ENCODE measurements at regions not wholly inside any gene's neighbourhood (a gene's known extent, or its start where the extent isn't known, plus 50 kb on each side); places are given as distances from the start of the nearest gene placed in this dataset.
"Not testable (repeated sequence)": the region's sequence is repeated elsewhere in the genome, so short reads cannot be mapped to it uniquely, and the experiment has no call there.

DNA sequence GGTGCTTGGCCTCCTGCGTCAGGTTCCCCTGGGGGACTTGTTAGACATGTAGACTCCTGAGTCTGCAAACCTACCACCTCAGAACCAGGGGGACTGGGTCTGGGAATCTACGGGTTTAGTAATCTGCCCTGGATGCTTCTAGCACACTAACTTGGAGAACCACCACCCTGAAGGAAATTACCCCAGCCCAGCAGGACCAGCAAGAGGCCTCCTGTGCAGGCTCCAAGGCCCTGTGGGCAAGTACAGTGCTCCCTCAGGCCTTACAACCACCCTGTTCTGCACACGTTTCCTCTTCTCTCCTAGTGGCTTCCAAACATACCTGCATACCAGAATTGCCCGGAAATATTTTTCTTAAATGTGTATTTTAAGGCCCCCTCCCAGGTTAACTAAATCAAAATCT is 423.0 kb downstream of the FUT8 start:
- DNase-seq = no peak

DNA sequence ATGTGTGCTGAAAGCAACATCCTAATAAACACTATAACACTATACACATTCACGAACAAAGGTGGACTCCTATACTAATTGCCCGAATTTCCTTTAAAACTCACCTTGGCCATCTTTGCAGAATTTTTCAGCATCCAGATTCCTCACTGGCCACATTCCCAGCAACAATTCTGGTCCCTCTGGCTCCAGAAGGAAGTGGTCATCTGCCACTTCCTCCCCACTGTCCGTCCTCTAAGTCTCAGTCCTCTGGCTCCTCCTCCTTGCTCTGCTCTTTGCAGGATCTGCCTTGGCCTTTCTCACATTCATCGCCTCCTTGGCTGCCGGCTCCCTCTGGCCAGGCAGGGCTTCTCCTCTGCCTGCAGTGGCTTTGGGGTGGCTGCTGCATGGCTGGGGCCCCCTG is 426.0 kb downstream of the FUT8 start:
- peak; percentile 23 for DNase-seq

DNA sequence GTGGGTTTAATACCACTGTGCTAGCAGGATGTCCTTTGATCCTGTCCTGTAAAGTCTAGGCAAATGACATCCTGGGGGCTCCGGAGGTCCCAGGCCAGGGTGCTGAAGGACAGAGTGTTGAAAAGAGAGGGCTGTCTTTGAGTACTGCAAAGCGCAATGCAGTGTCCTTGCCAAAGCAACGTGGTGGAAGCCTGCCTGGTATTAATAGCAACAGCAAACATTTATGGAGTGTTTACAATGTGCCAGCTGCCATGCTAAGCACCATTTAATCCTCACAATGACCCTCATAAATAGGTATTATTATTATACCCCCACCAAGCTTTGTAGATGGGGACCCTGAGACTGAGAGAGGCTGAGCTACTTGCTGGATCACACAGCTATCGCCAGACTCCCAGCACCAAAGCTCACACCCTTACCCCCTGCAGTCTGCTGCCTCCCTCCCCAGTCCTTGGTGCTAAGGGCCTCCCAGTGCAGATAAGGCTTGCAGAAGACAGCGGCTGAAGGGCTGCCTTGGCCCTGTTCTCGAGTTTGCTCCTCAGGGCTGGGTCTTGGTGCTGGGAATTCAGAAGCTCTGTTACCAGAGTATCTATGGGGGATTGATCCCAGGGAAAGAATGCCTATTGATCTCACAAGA is 427.7 kb downstream of the FUT8 start:
- DNase-seq = no peak

DNA sequence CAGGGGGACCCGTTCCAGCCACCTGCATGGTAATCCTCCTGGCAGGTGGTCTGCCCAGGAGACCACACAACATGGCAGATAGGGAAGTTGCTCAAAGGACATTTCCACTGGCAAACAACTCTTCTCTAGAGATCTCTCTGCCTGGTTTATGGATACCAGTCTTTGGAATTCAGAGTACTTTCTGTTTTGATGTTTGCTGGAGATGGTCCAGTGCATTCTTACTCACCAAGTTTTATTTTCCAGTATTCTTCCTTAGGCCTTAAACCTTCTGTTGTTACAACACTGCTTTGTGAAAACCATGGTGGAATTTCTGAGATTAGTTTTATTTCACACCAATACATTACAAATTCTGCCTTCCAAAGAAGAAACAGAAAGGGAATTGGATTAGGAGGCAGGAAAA is 428.3 kb downstream of the FUT8 start:
- DNase-seq = no peak

DNA sequence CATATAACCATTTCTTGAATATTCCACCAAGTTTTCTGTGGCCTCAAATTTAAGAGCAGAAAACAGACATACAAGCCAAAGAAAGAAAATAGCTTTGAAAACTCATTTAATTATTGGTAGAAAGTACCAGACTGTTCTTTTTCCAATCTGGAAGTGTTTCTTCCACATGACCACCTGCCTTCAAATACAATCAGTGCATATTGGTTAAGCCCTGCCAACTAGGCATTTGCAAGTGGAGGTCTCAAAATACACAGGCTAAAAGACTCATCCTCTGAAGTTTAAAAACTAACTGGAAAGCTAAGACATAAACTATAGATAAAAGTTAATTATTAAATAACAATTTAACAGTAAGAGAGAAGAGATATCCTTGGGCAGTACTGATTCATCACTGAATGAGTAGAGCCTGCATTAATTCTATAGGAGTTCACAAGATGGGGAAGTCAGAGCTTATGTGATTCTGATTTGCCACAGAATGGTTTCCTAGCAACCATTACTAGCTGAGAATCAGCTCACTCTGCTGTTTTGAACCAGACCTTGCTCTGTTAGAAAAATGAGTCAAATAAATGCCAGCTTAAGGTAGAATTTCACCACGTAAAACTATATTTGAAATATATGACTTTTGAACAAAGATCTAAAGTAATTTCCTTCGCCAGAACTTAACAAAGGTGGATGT is 433.8 kb downstream of the FUT8 start:
- DNase-seq = peak; percentile 54

DNA sequence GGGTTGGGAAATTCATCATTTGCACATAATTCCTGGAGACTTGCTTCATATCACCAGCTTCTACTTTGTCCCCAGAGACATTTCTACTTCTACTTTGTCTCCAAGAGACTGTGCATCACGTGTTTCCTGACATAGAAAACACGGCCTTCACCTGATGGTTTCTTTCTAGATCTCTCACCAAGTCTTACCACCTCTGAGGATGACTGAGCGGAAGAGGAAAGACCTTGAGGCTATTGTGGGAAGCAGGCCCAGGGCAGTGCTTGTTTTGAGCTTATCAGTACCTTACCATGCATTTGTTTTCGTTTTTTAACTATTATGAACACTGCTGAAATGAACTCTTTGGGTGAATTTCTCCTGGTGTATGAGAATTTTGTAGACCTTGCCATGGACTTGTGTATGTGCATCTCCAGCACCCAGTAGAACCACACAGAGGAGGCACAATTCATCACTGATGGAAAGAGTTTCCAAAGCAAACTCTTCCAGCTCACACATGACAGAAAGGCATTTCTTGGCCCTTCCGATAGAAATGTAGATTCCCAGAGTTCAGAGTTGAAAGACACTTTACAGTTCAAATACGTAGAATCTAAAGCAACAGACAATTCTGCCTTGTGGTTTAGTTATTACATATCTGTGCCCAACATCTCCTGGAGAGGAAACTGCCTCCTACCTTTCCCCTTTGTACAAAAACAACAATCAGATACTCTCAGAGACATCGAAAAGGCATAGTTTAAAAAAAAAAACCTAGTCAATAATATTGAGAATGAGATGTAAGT is 434.7 kb downstream of the FUT8 start:
- no peak for DNase-seq

DNA sequence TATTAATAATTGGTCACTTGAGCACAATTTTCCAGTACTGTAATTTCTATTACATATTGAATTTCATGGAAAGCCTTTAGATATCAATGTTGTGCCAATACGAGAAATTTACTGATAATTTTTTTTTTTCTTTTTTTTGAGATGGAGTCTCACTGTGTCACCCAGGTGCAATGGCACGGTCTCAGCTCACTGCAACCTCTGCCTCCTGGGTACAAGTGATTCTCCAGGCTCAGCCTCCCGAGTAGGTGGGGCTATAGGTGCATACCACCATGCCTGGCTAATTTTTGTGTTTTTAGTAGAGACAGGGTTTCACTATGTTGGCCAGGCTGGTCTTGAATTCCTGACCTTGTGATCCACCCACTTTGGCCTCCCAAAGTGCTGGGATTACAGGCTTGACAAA is 435.4 kb downstream of the FUT8 start:
- not testable (repeated sequence) for DNase-seq

DNA sequence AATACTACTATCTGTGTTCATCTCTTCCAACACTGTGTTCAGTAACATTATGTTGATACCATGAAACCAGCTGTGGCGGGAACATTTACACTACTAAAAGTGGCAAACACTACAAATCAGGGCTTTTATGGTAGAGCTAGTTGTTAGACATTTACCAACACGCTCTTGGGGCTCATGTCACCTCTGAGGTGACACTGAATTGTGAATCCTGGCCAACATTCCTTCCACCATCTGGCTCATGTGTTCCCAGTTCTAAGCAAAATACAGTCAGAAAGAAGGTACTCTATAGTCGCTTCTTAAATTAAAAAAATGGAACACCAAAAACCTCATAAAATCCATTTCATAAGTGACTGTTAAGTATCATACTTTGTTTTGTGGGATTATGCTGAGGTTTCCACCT is 436.6 kb downstream of the FUT8 start:
- no peak for DNase-seq

DNA sequence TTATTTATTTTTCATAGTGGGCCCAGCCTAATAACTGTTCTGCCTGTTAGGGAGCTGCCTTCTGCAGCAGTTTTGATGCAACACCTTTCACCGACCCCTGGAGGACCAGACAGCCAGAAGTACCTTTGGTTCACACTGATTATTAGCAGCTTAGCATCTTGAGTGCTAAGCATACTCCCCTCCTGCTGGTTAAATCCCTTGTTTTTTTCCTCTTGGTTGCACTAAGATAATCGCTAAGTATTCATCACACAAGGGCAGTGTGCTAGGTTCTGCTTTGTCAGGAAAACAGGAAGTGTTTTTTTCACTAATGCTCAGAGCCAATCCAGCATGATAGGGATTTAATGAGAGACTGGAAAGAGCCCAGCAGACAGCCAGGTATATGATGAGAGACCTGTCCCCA is 437.0 kb downstream of the FUT8 start:
- peak; percentile 57 for DNase-seq

DNA sequence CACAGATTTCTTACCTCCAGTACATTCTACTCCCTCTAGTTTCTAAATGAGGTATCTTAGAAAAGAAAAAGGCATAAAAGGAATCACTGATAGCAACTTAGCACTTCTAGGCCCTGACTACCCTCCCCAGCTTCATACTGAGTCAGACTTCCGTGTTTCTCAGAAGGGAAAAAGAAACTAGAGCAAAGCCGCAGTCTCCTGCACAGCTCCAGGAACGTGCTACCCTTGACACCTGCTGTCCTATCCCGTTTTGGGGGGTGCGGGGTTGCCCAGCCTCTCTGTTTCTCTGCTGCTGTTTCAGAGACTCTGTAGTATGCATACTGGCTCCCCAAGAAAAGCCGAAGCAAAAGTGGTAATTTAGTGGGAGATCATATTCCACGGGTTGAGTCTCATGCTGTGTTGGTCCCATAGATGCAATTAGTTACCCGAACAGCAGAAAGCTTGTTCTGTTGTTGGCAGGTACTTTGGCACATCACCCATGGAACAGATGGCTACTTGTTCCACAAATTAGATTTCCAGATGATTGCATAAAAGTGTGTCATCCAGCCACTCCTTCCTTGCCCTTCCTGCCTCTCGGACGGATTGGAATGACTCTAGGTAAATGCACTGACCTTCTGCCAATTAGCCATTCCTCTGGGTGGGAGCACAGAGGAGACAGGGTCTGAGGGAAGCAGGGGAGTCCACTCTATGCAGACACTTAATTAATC is 438.1 kb downstream of the FUT8 start:
- no peak for DNase-seq

DNA sequence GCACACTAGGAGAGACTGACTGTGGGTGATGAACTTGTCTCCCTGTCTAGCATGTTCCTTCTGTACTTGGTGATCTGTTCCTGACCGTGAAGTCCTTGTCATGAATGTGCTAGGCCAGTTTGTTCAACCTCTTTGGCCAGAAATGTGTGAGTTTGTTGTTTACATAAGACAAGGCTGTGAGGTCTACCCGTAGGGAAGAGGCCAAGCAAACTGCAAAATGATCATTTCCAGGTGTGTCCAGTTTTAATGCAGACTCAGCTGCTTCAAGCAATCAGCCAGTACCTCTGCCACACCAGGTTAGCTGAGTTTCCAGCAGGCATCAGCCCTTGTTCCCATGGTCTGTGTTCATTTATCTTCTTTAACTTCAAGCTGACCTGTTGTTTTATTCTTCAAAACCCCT is 440.2 kb downstream of the FUT8 start:
- DNase-seq = no peak

DNA sequence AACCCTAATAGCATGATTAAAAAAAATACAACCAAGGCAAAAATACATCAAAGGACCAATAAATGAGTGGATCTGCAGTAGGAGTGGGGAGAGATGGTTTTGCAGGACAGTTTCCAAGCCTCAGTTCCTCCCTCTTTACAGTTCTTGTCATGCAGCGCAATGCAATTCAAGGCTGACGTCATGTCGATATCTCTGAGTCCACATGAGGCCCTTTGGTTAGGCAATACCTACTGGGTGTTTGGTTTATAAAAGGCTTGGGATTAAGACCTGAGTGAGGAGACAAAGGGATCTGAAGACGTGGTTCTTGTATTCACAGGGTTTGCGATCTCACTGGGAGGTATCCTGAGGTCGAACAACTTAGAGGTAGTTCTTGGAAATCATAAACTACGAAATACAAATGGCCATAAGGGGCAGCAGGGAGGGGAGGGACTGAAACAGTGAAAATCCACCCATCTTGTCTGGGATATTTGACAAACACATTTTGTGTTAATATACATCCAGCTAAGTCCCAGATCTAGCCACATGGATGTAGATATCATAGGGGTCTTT is 441.0 kb downstream of the FUT8 start:
- peak; percentile 23 for DNase-seq

DNA sequence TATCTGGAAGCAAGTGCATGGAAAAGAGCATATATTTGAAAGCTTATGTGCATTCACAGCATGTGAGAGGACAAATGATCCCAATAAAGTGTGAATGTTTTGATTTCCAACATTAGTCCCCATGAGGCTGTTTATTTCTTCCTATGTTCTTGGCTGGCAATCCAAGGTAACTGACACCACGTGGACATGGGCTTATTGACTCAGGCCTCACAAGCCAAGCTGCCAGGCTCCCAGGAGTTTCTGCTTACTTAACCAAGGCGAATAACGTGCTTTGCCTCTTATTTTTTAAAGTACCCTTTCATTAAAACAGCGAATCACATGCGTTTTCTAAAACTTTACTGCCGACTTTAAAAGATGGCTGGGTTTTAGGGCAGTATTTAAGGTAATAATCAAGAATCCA is 441.7 kb downstream of the FUT8 start:
- DNase-seq = no peak

DNA sequence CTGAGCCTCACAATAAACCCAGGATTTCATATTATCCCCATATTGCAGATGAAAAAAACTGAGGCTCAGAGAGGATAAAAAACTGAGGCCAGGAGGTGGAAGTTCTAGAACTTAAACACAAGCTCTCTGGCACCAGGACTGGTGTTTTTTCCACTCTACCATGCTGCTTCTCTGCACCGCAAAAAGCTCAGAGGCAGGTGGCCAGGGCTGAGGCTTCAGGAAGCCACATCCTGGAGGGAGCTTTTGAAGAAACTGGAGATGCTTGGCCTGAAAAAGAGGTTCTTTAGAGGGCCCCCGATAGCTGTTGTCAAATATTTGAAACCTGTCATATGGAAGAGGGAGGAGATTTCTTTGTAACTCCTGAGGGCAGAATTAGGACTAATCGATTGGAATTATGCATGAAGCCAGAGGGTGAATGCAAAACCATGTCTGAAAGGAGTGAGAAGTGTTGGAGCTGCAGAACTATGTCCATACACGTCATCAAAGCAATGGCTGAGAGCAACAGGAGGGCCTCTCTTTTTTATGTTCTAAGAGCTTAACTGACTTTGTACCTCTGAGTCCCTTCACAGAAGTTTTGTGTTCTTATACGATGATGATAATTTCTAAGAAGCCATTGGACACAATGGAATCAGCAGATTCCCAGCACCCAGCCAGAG is 448.6 kb downstream of the FUT8 start:
- DNase-seq = no peak

DNA sequence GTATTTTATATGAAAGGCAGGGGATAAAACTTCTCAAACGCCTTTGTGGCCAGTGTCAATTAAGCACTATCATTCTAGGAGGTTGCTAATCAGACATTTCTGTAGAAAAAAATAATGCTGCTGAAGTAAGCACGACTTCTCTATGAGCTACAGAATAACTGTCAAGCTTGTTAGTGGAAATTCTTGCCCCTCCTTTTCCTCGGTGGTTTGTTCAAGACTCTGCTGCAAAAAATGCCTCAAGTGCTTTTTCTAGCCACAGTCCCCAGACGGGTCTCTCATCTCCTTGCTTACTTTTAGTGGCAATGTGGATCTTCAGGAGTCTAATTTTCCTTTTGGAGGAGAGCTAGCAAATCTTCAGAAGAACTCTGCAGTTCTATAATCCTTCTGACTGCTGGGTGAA is 452.0 kb downstream of the FUT8 start:
- DNase-seq = no peak

DNA sequence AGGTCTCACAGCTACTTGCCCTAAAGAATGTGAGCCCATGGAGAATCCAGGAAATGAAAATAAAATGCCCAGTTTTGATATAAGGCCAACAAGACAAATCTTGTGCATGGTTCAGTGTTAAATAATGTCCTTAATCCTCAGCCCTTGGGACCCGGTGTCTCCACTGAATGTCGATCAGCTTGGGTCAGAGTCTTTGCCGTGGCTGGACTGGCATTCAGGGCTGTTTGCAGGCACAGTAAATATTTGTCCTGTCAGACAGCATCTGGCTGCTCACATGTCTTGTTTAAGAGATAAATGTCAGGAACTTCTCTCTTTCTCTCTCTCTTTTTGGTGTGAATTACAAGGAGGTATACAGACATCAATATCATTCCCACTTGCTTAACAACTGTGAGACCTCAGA is 452.5 kb downstream of the FUT8 start:
- DNase-seq = no peak

DNA sequence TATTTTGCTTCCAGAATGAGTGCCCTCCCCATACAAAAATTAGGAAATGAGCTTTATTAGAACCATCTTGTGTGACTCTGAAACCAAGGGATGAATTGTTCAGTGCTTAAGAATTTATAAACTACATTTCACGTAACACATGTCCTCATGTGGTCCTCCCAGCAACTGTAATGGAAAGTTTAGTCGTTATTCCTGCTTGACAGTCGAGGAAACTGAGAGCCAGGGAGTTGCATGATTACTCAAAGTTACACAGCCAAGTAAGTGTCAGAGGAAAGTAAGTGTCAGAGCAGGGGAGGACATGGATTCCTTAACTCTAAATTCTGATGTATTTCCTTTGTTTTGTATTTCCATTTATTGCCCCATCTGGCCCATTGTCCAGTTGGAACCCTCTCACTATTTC is 453.9 kb downstream of the FUT8 start:
- no peak for DNase-seq

DNA sequence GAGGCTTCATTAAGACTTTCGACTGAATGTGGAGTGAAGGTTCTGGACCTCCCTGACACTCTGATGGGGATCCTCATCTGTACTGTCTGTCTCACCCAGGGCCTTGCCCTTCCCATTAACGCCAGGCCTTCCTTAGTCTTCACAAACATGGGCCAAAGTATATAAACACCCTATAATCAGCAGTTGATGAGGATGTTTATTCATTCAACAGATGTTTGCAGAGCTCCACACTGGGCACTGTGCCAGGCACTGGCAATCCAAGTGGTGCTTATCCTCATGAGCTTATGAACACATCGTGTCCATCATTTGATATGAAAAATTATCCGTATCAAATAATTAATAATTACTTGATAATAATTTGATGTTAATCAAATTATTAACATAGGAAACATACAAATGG is 454.4 kb downstream of the FUT8 start:
- DNase-seq = no peak

DNA sequence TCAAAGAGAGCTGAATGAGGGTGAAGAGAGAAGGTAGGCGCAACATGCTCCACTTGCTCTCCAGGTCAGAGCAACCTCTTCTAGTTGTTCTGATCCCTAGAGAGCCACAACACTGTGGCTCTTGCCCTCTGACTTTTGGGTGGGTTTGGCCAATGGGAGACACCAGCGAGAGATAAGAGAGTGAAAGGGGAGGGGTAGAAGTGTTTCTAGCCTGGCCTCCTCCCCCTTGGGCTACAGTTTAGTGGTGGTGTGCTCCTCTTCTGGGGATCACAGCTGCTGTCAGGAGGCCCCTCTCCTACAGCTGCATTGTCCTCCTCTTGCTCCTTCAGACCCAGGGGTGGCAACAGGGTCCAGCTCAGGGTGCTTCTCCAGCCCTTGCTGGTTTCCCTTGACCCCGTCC is 454.8 kb downstream of the FUT8 start:
- DNase-seq = no peak

DNA sequence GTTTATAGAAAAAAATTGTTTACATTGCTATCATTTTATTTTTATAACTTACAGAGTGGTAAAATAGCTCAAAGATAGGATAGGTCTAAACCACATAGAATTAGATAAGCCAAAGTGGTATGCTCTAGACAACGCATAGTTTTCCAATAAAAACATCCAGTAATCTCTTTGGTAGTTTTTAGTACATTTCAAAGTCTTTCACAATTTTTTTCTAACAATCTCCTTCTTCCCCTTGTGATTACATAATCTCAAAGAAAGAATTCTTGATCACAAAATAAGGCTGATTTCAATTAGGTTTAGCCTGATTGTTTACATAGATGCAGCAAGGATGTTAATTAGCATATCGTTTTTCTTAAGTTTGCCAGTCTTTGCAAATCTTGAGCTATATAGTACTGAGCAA is 460.0 kb downstream of the FUT8 start:
- DNase-seq = no peak

DNA sequence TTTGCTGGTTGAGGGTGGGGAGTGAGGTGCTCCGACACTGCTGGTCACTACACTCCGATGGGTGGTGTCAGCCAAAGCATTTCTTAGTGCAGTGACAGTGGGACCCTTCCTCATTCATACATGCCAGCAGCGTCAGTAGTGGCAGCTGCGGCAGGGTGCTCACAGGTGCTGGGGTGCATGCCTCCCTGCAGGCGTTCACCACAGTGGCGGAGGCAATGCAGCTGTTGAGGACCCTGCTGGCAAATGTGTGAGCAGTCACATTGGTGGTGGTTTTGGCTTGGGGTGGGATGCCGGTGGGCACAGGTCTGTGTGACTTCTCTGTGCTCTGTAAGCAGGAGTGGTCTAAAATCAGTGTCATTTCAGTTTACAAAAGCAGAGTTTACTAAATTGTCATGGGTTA is 464.6 kb downstream of the FUT8 start:
- no peak for DNase-seq

DNA sequence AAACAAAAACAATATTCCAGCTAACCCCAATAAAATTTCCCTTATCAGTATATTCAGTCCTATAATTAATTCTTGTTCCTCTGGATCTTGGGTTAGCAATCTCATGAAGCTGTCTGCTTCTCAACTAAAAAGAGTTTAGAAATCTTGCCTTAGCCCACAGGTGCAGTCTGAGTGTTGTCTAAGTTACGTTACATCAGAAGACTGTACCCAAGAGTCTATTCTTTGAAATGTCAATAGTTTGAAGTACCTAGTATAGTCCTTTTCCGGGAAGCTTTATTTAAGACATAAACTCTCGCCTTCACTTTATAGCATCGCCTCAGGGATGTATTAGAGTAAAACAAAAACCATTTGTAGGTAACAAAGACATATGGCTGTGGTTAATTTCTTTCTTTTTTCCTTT is 465.1 kb downstream of the FUT8 start:
- DNase-seq = no peak

DNA sequence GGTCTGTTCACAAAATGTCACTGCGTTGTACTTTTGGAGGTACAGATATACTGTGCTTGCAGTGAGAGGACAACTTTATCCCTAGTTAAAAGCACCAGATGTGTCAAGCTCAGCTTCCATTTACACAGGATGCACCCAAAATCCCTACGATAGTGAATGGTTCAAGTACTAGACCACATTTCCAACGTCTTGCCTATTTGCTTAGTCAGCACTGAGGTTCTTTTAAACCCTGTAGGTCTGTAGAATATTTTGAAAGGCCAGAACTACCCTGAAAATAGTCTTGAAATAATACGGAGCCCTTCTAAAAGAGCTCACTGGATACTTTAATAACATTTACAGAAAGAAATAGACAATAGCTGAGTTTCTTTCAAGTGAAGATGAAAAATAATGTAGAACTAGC is 466.1 kb downstream of the FUT8 start:
- no peak for DNase-seq
